B cell (primary cell): ENCODE measurements at regions not wholly inside any gene's neighbourhood (a gene's known extent, or its start where the extent isn't known, plus 50 kb on each side); places are given as distances from the start of the nearest gene placed in this dataset.

Experiments
- CTCF ChIP-seq: fragments of 200-600 bp; IDR thresholded peaks from one replicate; pipeline ENCODE4 v1.8.0; 2022; ENCODE audit warnings: antibody characterized with exemption, mild to moderate bottlenecking
- EZH2 ChIP-seq: IDR thresholded peaks from 2 replicates; pipeline ENCODE4 v1.6.1; 2012; ENCODE audit warnings: borderline replicate concordance, low read depth, mild to moderate bottlenecking, moderate library complexity, low read length; ENCODE audit not compliant: insufficient read depth, poor library complexity, severe bottlenecking

DNA sequence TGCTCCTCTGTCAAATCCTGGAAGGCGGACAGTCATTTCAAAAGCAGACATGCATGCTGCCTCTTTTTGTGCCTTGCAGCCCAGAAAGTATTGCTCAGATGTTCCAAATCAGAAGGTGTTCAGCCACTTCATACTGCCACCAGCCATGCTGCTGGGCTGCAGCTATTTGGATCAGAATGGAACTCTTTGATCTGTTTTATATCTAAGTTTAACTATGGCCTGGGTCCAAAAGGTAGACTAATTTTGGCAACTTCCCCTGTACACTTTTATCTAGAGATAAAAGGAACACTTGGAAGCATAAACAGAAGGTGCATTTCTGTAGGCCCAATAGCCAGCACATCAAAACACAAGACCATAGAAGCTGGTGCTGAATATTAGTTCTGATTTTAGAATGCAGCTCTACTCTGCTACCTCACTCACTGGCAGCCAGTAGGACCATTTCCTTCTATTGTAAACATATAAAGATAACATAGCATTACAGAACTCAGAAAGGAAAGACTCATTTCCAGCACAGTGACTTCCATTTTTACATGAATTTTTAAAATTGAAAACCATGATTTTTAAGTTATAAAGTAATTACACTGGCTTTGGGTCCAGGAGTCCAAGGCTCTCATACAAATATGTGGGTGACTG lies 143.1 kb upstream of the CAV2 start:
- TF ChIP-seq EZH2 (no peak), CTCF (no peak)
